Liver (tissue), 8 donors: ENCODE measurements at regions not wholly inside any gene's neighbourhood (a gene's known extent, or its start where the extent isn't known, plus 50 kb on each side); places are given as distances from the start of the nearest gene placed in this dataset.

Experiments used
- DNase-seq: peaks from one replicate; pipeline ENCODE4 v3.0.0-alpha.2; 2017; ENCODE audit warnings: low spot score
- H3K27ac ChIP-seq, 2 donors: one replicate each; pipeline ENCODE4 v1.7.0; 2013; ENCODE audit warnings: inconsistent platforms in 2 of 2, low read length in 2 of 2, control low read depth in 1 of 2, low read depth in 1 of 2, mild to moderate bottlenecking in 1 of 2
- H3K27me3 ChIP-seq, 4 donors: one replicate each; pipeline versions ENCODE4 v1.6.1 to v1.7.0; 2013; ENCODE audit warnings: low read length in 3 of 4, inconsistent platforms in 1 of 4, mild to moderate bottlenecking in 1 of 4, moderate library complexity in 1 of 4; ENCODE audit not compliant: control insufficient read depth in 4 of 4, insufficient read depth in 4 of 4
- H3K36me3 ChIP-seq, 4 donors: one replicate each; pipeline versions ENCODE4 v1.6.1 to v1.7.0; 2013; ENCODE audit warnings: low read length in 3 of 4, mild to moderate bottlenecking in 3 of 4, low read depth in 1 of 4, moderate library complexity in 1 of 4; ENCODE audit not compliant: control insufficient read depth in 4 of 4, insufficient read depth in 3 of 4
- H3K4me1 ChIP-seq, 4 donors: one replicate each; pipeline versions ENCODE4 v1.6.1 to v1.7.0; 2013; ENCODE audit warnings: low read length in 3 of 4, mild to moderate bottlenecking in 3 of 4, moderate library complexity in 1 of 4; ENCODE audit not compliant: control insufficient read depth in 4 of 4, insufficient read depth in 4 of 4
- H3K4me3 ChIP-seq, 3 donors: one replicate each; pipeline versions ENCODE4 v1.6.1 to v1.7.0; 2013; ENCODE audit warnings: low read length in 3 of 3, control low read depth in 1 of 3, low read depth in 1 of 3, mild to moderate bottlenecking in 1 of 3
- H3K9ac ChIP-seq, 2 donors: one replicate each; pipeline ENCODE4 v1.7.0; 2013; ENCODE audit warnings: low read length in 2 of 2, mild to moderate bottlenecking in 2 of 2, moderate library complexity in 2 of 2, control low read depth in 1 of 2, low read depth in 1 of 2
- H3K9me3 ChIP-seq, 4 donors: one replicate each; pipeline versions ENCODE4 v1.6.1 to v1.7.0; 2013; ENCODE audit warnings: low read length in 3 of 4; ENCODE audit not compliant: control insufficient read depth in 4 of 4
- EGR1 ChIP-seq, 2 donors: IDR thresholded peaks; 2 replicates each; pipeline ENCODE4 v1.6.1; 2016 to 2018; ENCODE audit warnings: antibody characterized with exemption in 2 of 2, low read depth in 2 of 2
- FOXA1 ChIP-seq: IDR thresholded peaks from 2 replicates; pipeline ENCODE4 v1.6.1; 2016; ENCODE audit warnings: antibody characterized with exemption
- FOXA2 ChIP-seq: IDR thresholded peaks from 2 replicates; pipeline ENCODE4 v1.6.1; 2016; ENCODE audit warnings: antibody characterized with exemption
- GABPA ChIP-seq, 2 donors: IDR thresholded peaks in 1 of 2; conservative IDR thresholded peaks in 1 of 2; 2 replicates each; pipeline ENCODE4 v1.6.1; 2016; ENCODE audit warnings: antibody characterized with exemption in 2 of 2, mild to moderate bottlenecking in 1 of 2, moderate library complexity in 1 of 2
- HNF4A ChIP-seq, 2 donors: conservative IDR thresholded peaks; 2 replicates each; pipeline ENCODE4 v1.6.1; 2016; ENCODE audit warnings: antibody characterized with exemption in 2 of 2, mild to moderate bottlenecking in 2 of 2
- HNF4G ChIP-seq: IDR thresholded peaks from 2 replicates; pipeline ENCODE4 v1.6.1; 2016; ENCODE audit warnings: antibody characterized with exemption
- JUND ChIP-seq, 2 donors: IDR thresholded peaks; 2 replicates each; pipeline ENCODE4 v1.6.1; 2016; ENCODE audit warnings: antibody characterized with exemption in 2 of 2
- NR2F2 ChIP-seq: IDR thresholded peaks from 2 replicates; pipeline ENCODE4 v1.6.1; 2016; ENCODE audit warnings: antibody characterized with exemption
- RAD21 ChIP-seq, 2 donors: IDR thresholded peaks; 2 replicates each; pipeline ENCODE4 v1.6.1; 2016; ENCODE audit warnings: antibody characterized with exemption in 2 of 2, mild to moderate bottlenecking in 2 of 2
- RXRA ChIP-seq, 2 donors: IDR thresholded peaks; 2 replicates each; pipeline ENCODE4 v1.6.1; 2017 to 2018; ENCODE audit warnings: antibody characterized with exemption in 2 of 2, mild to moderate bottlenecking in 1 of 2
- SP1 ChIP-seq: IDR thresholded peaks from 2 replicates; pipeline ENCODE4 v1.6.1; 2018; ENCODE audit warnings: antibody characterized with exemption, mild to moderate bottlenecking
- TAF1 ChIP-seq: conservative IDR thresholded peaks from 2 replicates; pipeline ENCODE4 v1.6.1; 2016; ENCODE audit warnings: antibody characterized with exemption, mild to moderate bottlenecking
- YY1 ChIP-seq: IDR thresholded peaks from 2 replicates; pipeline ENCODE4 v1.6.1; 2016; ENCODE audit warnings: antibody characterized with exemption, mild to moderate bottlenecking
- WGBS: extraction: QIAGEN DNeasy Blood & Tissue Kit; methylation state at CpG from one replicate; pipeline ENCODE4 v1.1.7; 2013; 5-methylcytosine and 5-hydroxymethylcytosine counted together
- TF ChIP-seq, protein P1 (sequence below): fragments of 150-350 bp; IDR thresholded peaks from 2 replicates; pipeline ENCODE4 v1.5.1; 2017; ENCODE audit warnings: improper control_type of control experiment, low read depth, low read length; ENCODE audit not compliant: missing input control
- TF ChIP-seq, protein P2 (sequence below): IDR thresholded peaks from 2 replicates; pipeline ENCODE4 v1.6.1; 2016; ENCODE audit warnings: antibody characterized with exemption
- TF ChIP-seq, protein P3 (sequence below): IDR thresholded peaks from 2 replicates; pipeline ENCODE4 v1.6.1; 2016; ENCODE audit warnings: antibody characterized with exemption
- TF ChIP-seq, protein P4 (sequence below): IDR thresholded peaks from 2 replicates; pipeline ENCODE4 v1.6.1; 2016; ENCODE audit warnings: antibody characterized with exemption, mild to moderate bottlenecking
- TF ChIP-seq, protein P5 (sequence below): IDR thresholded peaks from 2 replicates; pipeline ENCODE4 v1.6.1; 2016; ENCODE audit warnings: antibody characterized with exemption
- donor health status: healthy.
- donor health status: healthy.
- donor health status: healthy.
- donor health status: healthy.
- donor health status: healthy.

DNA sequence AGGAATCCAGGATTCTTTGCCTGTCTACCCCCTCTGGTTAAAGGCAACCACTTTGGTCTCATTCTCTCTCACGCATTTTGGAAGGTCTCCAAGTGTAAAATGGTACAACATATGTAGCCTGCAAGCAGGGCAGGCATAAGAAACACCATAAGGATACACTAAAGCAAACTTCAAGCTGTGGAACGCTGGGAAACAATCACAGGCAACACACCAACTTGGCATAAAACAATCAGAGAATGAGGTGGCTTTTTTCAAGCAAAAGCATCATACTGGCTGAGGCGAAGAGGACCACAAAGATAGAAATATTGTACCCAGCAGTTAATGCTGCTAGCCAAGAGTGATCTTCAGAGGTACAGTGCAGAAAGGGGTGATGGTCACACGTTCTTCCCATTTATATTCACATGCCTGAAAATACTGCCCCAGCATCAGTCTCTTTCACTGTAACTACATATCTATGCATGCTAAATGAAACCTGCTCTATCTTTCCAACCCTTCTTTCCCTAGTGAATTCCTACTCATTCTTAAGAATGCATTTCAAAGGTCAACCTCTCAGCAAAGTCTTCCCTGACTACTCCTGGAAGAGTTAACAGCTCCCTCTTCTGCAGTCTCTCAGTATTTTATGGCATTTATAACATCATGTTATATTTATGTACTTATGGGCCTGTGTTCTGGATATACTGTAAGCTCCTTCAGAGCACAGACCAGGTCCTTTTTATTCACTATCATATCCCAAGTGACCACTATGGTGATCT is 71.9 kb upstream of the GALNT5 start:
- TF ChIP-seq, protein P1, sequence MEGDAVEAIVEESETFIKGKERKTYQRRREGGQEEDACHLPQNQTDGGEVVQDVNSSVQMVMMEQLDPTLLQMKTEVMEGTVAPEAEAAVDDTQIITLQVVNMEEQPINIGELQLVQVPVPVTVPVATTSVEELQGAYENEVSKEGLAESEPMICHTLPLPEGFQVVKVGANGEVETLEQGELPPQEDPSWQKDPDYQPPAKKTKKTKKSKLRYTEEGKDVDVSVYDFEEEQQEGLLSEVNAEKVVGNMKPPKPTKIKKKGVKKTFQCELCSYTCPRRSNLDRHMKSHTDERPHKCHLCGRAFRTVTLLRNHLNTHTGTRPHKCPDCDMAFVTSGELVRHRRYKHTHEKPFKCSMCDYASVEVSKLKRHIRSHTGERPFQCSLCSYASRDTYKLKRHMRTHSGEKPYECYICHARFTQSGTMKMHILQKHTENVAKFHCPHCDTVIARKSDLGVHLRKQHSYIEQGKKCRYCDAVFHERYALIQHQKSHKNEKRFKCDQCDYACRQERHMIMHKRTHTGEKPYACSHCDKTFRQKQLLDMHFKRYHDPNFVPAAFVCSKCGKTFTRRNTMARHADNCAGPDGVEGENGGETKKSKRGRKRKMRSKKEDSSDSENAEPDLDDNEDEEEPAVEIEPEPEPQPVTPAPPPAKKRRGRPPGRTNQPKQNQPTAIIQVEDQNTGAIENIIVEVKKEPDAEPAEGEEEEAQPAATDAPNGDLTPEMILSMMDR, result no peak
- no peak for TF ChIP-seq RXRA (IDR thresholded peaks at IDR 0.05)
- TF ChIP-seq, protein P2, sequence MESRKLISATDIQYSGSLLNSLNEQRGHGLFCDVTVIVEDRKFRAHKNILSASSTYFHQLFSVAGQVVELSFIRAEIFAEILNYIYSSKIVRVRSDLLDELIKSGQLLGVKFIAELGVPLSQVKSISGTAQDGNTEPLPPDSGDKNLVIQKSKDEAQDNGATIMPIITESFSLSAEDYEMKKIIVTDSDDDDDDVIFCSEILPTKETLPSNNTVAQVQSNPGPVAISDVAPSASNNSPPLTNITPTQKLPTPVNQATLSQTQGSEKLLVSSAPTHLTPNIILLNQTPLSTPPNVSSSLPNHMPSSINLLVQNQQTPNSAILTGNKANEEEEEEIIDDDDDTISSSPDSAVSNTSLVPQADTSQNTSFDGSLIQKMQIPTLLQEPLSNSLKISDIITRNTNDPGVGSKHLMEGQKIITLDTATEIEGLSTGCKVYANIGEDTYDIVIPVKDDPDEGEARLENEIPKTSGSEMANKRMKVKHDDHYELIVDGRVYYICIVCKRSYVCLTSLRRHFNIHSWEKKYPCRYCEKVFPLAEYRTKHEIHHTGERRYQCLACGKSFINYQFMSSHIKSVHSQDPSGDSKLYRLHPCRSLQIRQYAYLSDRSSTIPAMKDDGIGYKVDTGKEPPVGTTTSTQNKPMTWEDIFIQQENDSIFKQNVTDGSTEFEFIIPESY, result no peak
- TF ChIP-seq, protein P3, sequence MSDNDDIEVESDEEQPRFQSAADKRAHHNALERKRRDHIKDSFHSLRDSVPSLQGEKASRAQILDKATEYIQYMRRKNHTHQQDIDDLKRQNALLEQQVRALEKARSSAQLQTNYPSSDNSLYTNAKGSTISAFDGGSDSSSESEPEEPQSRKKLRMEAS, result no peak
- no peak for TF ChIP-seq YY1
- no peak for TF ChIP-seq GABPA (IDR thresholded peaks at IDR 0.05 in 1 of 2, conservative IDR thresholded peaks at IDR 0.05 in 1 of 2)
- TF ChIP-seq FOXA2, result no peak
- TF ChIP-seq HNF4G, result no peak
- no peak for TF ChIP-seq TAF1
- TF ChIP-seq, protein P4, sequence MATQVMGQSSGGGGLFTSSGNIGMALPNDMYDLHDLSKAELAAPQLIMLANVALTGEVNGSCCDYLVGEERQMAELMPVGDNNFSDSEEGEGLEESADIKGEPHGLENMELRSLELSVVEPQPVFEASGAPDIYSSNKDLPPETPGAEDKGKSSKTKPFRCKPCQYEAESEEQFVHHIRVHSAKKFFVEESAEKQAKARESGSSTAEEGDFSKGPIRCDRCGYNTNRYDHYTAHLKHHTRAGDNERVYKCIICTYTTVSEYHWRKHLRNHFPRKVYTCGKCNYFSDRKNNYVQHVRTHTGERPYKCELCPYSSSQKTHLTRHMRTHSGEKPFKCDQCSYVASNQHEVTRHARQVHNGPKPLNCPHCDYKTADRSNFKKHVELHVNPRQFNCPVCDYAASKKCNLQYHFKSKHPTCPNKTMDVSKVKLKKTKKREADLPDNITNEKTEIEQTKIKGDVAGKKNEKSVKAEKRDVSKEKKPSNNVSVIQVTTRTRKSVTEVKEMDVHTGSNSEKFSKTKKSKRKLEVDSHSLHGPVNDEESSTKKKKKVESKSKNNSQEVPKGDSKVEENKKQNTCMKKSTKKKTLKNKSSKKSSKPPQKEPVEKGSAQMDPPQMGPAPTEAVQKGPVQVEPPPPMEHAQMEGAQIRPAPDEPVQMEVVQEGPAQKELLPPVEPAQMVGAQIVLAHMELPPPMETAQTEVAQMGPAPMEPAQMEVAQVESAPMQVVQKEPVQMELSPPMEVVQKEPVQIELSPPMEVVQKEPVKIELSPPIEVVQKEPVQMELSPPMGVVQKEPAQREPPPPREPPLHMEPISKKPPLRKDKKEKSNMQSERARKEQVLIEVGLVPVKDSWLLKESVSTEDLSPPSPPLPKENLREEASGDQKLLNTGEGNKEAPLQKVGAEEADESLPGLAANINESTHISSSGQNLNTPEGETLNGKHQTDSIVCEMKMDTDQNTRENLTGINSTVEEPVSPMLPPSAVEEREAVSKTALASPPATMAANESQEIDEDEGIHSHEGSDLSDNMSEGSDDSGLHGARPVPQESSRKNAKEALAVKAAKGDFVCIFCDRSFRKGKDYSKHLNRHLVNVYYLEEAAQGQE, result no peak
- no peak for TF ChIP-seq SP1
- no peak for TF ChIP-seq RAD21 (IDR thresholded peaks at IDR 0.05)
- H3K4me3 ChIP-seq, result no peak overlapping the region
- WGBS, result 84% methylated on average over 4 of the region's 4 CpGs
- H3K27ac ChIP-seq, result no peak overlapping the region
- peaks cover 0 to 5% (median 3%) of the 10 kb centered on the region in 4 donors for H3K4me1 ChIP-seq
- no peaks in the 10 kb centered on the region for H3K27me3 ChIP-seq
- no peaks in the 10 kb centered on the region for H3K9me3 ChIP-seq
- no peak for DNase-seq
- H3K9ac ChIP-seq, result no peak overlapping the region
- no peaks in the 10 kb centered on the region for H3K36me3 ChIP-seq

DNA sequence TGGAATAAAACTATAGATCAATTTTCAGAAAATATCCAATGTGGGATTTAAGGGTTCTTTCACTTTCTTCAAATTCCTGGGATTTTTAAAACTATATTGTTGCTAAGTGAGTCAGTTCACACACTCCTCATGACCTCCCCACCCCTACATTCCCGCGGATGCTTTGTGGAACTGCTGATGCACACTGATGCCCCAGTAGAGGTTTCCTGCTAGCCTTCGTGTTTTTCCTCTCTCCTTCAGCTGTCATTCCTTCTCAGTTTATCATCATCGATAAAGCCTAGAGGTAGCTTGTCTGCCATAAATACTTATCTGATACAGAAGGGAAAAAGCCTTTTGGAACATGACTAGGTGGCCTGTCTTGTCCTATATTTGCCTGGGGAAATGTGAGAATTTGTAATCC is 67.4 kb upstream of the GALNT5 start:
- 76% methylated on average over 4 of the region's 4 CpGs for WGBS
- no peaks in the 10 kb centered on the region for H3K36me3 ChIP-seq
- H3K27ac ChIP-seq, result no peak overlapping the region
- H3K4me1 ChIP-seq, result no peaks in the 10 kb centered on the region
- DNase-seq, result no peak
- H3K9ac ChIP-seq, result no peak overlapping the region
- H3K9me3 ChIP-seq, result no peaks in the 10 kb centered on the region
- H3K27me3 ChIP-seq, result peaks cover 0 to 4% (median 0%) of the 10 kb centered on the region in 4 donors
- no peak overlapping the region for H3K4me3 ChIP-seq
- TF ChIP-seq FOXA2 (no peak), HNF4A (conservative IDR thresholded peaks at IDR 0.05) (no peak), JUND (IDR thresholded peaks at IDR 0.05) (no peak), TAF1 (no peak), RXRA (IDR thresholded peaks at IDR 0.05) (no peak), HNF4G (no peak), FOXA1 (no peak), SP1 (no peak), RAD21 (IDR thresholded peaks at IDR 0.05) (no peak), GABPA (IDR thresholded peaks at IDR 0.05 in 1 of 2, conservative IDR thresholded peaks at IDR 0.05 in 1 of 2) (no peak), EGR1 (IDR thresholded peaks at IDR 0.05; ENCODE audit: low read depth in 2 of 2) (no peak), YY1 (no peak), NR2F2 (no peak)
- TF ChIP-seq, protein P5, sequence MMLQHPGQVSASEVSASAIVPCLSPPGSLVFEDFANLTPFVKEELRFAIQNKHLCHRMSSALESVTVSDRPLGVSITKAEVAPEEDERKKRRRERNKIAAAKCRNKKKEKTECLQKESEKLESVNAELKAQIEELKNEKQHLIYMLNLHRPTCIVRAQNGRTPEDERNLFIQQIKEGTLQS, result no peak
- TF ChIP-seq, protein P1, result no peak
- TF ChIP-seq, protein P2, result no peak
- TF ChIP-seq, protein P3, result no peak
